ENCODE measurements at regions not wholly inside any gene's neighbourhood (a gene's known extent, or its start where the extent isn't known, plus 50 kb on each side); places are given as distances from the start of the nearest gene placed in this dataset.
A peak's percentile ranks its signal among the peaks of the same experiment; 100 is the strongest.
"Not testable (repeated sequence)": the region's sequence is repeated elsewhere in the genome, so short reads cannot be mapped to it uniquely, and the experiment has no call there.

GRCh38 chr5:67771221-67771620 lies 444.3 kb upstream of the PIK3R1 start:
- DNase-seq (ENCODE audit: low spot score): no peak

- DNase-seq (ENCODE audit: low spot score): no peak
Measured at GRCh38 chr5:67770431-67771025, 445.0 kb upstream of the PIK3R1 start.

- no peak for DNase-seq (ENCODE audit: low spot score)
Measured at GRCh38 chr5:67765697-67766096, 449.9 kb upstream of the PIK3R1 start.

GRCh38 chr5:67757771-67758170 lies 457.8 kb upstream of the PIK3R1 start:
- DNase-seq (ENCODE audit: low spot score): not testable (repeated sequence)

GRCh38 chr5:67752357-67752708 lies 463.2 kb upstream of the PIK3R1 start:
- no peak for DNase-seq (ENCODE audit: low spot score)

GRCh38 chr5:67748165-67748690 lies 467.3 kb upstream of the PIK3R1 start:
- DNase-seq (ENCODE audit: low spot score): no peak

- no peak for DNase-seq (ENCODE audit: low spot score)
Measured at GRCh38 chr5:67747096-67747495, 468.5 kb upstream of the PIK3R1 start.

GRCh38 chr5:67746608-67747007 lies 468.9 kb upstream of the PIK3R1 start:
- not testable (repeated sequence) for DNase-seq (ENCODE audit: low spot score)

GRCh38 chr5:67746103-67746502 lies 469.5 kb upstream of the PIK3R1 start:
- DNase-seq (ENCODE audit: low spot score): no peak

- DNase-seq (ENCODE audit: low spot score): no peak
Measured at GRCh38 chr5:67732921-67733320, 482.6 kb upstream of the PIK3R1 start.

- DNase-seq (ENCODE audit: low spot score): peak; percentile 15
Measured at GRCh38 chr5:67732471-67732870, 483.1 kb upstream of the PIK3R1 start.

- DNase-seq (ENCODE audit: low spot score): peak; percentile 99
Measured at GRCh38 chr5:67731886-67732285, 483.7 kb upstream of the PIK3R1 start.

GRCh38 chr5:67730917-67731474 lies 484.6 kb upstream of the PIK3R1 start:
- peak; percentile 11 for DNase-seq (ENCODE audit: low spot score)

- DNase-seq (ENCODE audit: low spot score): no peak
Measured at GRCh38 chr5:67728326-67728890, 487.1 kb upstream of the PIK3R1 start.

GRCh38 chr5:67725604-67726003 lies 490.0 kb upstream of the PIK3R1 start:
- peak; percentile 27 for DNase-seq (ENCODE audit: low spot score)

- peak; percentile 85 for DNase-seq (ENCODE audit: low spot score)
Measured at GRCh38 chr5:67724412-67725135, 491.0 kb upstream of the PIK3R1 start.

GRCh38 chr5:67723873-67724272 lies 491.7 kb upstream of the PIK3R1 start:
- no peak for DNase-seq (ENCODE audit: low spot score)

GRCh38 chr5:67722582-67722981 lies 493.0 kb upstream of the PIK3R1 start:
- DNase-seq (ENCODE audit: low spot score): not testable (repeated sequence)

- no peak for DNase-seq (ENCODE audit: low spot score)
Measured at GRCh38 chr5:67720162-67720772, 495.3 kb upstream of the PIK3R1 start.

- no peak for DNase-seq (ENCODE audit: low spot score)
Measured at GRCh38 chr5:67702008-67702407, 505.4 kb upstream of the CD180 start.

- no peak for DNase-seq (ENCODE audit: low spot score)
Measured at GRCh38 chr5:67699560-67699959, 503.0 kb upstream of the CD180 start.

GRCh38 chr5:67696446-67696845 lies 499.8 kb upstream of the CD180 start:
- no peak for DNase-seq (ENCODE audit: low spot score)

- DNase-seq (ENCODE audit: low spot score): no peak
Measured at GRCh38 chr5:67695369-67695768, 498.8 kb upstream of the CD180 start.
